GM18861 (cell line): ENCODE measurements at regions not wholly inside any gene's neighbourhood (a gene's known extent, or its start where the extent isn't known, plus 50 kb on each side); places are given as distances from the start of the nearest gene placed in this dataset.
"Not testable (repeated sequence)": the region's sequence is repeated elsewhere in the genome, so short reads cannot be mapped to it uniquely, and the experiment has no call there.

Experiments used
- ATAC-seq: cut with Tn5 transposase; IDR thresholded peaks from one replicate; pipeline ENCODE4 v1.9.1; 2021; ENCODE audit not compliant: unreplicated experiment

GRCh38 chr15:96466389-96466947, 136.0 kb downstream of the NR2F2 start:
- ATAC-seq, result no peak

GRCh38 chr15:96468036-96468435, 137.5 kb downstream of the NR2F2 start:
- ATAC-seq, result no peak

- ATAC-seq, result no peak
Observed at GRCh38 chr15:96470681-96471310, 140.3 kb downstream of the NR2F2 start.

GRCh38 chr15:96472681-96473080, 142.2 kb downstream of the NR2F2 start:
- no peak for ATAC-seq

- ATAC-seq, result no peak
Observed at GRCh38 chr15:96473556-96473955, 143.1 kb downstream of the NR2F2 start.

GRCh38 chr15:96474231-96474664, 143.7 kb downstream of the NR2F2 start:
- no peak for ATAC-seq

GRCh38 chr15:96477227-96477626, 146.7 kb downstream of the NR2F2 start:
- no peak for ATAC-seq

GRCh38 chr15:96484412-96484811, 153.9 kb downstream of the NR2F2 start:
- ATAC-seq, result not testable (repeated sequence)

- no peak for ATAC-seq
Observed at GRCh38 chr15:96484830-96485229, 154.3 kb downstream of the NR2F2 start.

GRCh38 chr15:96487245-96487644, 156.7 kb downstream of the NR2F2 start:
- ATAC-seq, result no peak

GRCh38 chr15:96491066-96491699, 160.7 kb downstream of the NR2F2 start:
- ATAC-seq, result not testable (repeated sequence)

- not testable (repeated sequence) for ATAC-seq
Observed at GRCh38 chr15:96491700-96492644, 161.5 kb downstream of the NR2F2 start.

GRCh38 chr15:96494505-96494904, 164.0 kb downstream of the NR2F2 start:
- no peak for ATAC-seq

- ATAC-seq, result no peak
Observed at GRCh38 chr15:96495386-96495785, 164.9 kb downstream of the NR2F2 start.

- no peak for ATAC-seq
Observed at GRCh38 chr15:96497951-96498350, 167.5 kb downstream of the NR2F2 start.

- ATAC-seq, result no peak
Observed at GRCh38 chr15:96500508-96500907, 170.0 kb downstream of the NR2F2 start.

- no peak for ATAC-seq
Observed at GRCh38 chr15:96501362-96501761, 170.9 kb downstream of the NR2F2 start.

- ATAC-seq, result no peak
Observed at GRCh38 chr15:96502196-96502595, 171.7 kb downstream of the NR2F2 start.

GRCh38 chr15:96503276-96503675, 172.8 kb downstream of the NR2F2 start:
- ATAC-seq, result no peak

GRCh38 chr15:96504371-96504770, 173.9 kb downstream of the NR2F2 start:
- ATAC-seq, result no peak

GRCh38 chr15:96505014-96505413, 174.5 kb downstream of the NR2F2 start:
- ATAC-seq, result no peak
